PC-3 (cell line): ENCODE measurements at regions not wholly inside any gene's neighbourhood (a gene's known extent, or its start where the extent isn't known, plus 50 kb on each side); places are given as distances from the start of the nearest gene placed in this dataset.

Experiments used
- ATAC-seq: fragments of 200-7000 bp; cut with Tn5 transposase; 2 replicates; pipeline ENCODE4 v1.9.1; 2020; ENCODE audit warnings: mild to moderate bottlenecking, moderate library complexity
- BruUV-seq: library from RNA; stranded (reverse); fragments of 400-500 nt; replicated peaks from 2 replicates; lab custom pipeline; 2021; lab: Mats Ljungman, UMichigan
- CTCF ChIA-PET: fragments of 300-600 bp; sonication (Branson Sonifier 250); formaldehyde crosslinking; loops from one replicate; lab custom pipeline; 2022; ENCODE audit warnings: antibody characterized with exemption; lab: Charles Lee
- POLR2A ChIA-PET: fragments of 300-600 bp; sonication (Branson Sonifier 250); formaldehyde crosslinking; loops from one replicate; lab custom pipeline; 2022; ENCODE audit warnings: antibody characterized with exemption; ENCODE audit not compliant: unreplicated experiment; lab: Charles Lee
- DNase-seq: peaks from one replicate; pipeline ENCODE4 v3.0.0-alpha.2; 2015
- H2AFZ ChIP-seq: fragments of 300-600 bp; sonication (generic); 2 replicates; pipeline ENCODE4 v1.6.0; 2016; ENCODE audit warnings: antibody characterized with exemption, low read length
- H3F3A ChIP-seq: fragments of 300-600 bp; sonication (generic); one replicate; pipeline ENCODE4 v1.6.0; 2017; ENCODE audit warnings: antibody characterized with exemption, low read length, control low read depth, mild to moderate bottlenecking; ENCODE audit not compliant: unreplicated experiment
- H3K27ac ChIP-seq: fragments of 300-600 bp; sonication (generic); 2 replicates; pipeline ENCODE4 v1.5.1; 2016; ENCODE audit warnings: mild to moderate bottlenecking, low read length
- H3K27me3 ChIP-seq: fragments of 300-600 bp; sonication (generic); 2 replicates; pipeline ENCODE4 v1.6.1; 2016; ENCODE audit warnings: low read length, mixed read lengths
- H3K36me3 ChIP-seq: fragments of 300-600 bp; sonication (generic); 2 replicates; pipeline ENCODE4 v1.6.1; 2016; ENCODE audit warnings: low read depth, mixed run types, low read length, mixed read lengths
- H3K4me1 ChIP-seq: fragments of 300-600 bp; sonication (generic); 2 replicates; pipeline ENCODE4 v1.5.1; 2016; ENCODE audit warnings: low read length; ENCODE audit not compliant: insufficient read depth
- H3K4me2 ChIP-seq: fragments of 300-600 bp; sonication (generic); 2 replicates; pipeline ENCODE4 v1.6.0; 2016; ENCODE audit warnings: low read length
- H3K4me3 ChIP-seq: fragments of 300-600 bp; sonication (generic); 2 replicates; pipeline ENCODE4 v1.5.1; 2016; ENCODE audit warnings: mild to moderate bottlenecking, low read length, mixed read lengths
- H3K79me2 ChIP-seq: fragments of 300-600 bp; sonication (generic); 2 replicates; pipeline ENCODE4 v1.6.1; 2017; ENCODE audit warnings: low read length, mixed read lengths
- H3K9ac ChIP-seq: fragments of 300-600 bp; sonication (generic); 2 replicates; pipeline ENCODE4 v1.6.0; 2016; ENCODE audit warnings: mild to moderate bottlenecking, low read length
- H3K9me2 ChIP-seq: fragments of 300-600 bp; sonication (generic); replicated peaks from 2 replicates; pipeline ENCODE4 v1.6.1; 2016; ENCODE audit warnings: mixed run types, low read length, mixed read lengths
- H3K9me3 ChIP-seq: fragments of 300-600 bp; sonication (generic); 2 replicates; pipeline ENCODE4 v1.6.1; 2016; ENCODE audit warnings: low read length, mixed read lengths
- H4K20me1 ChIP-seq: fragments of 300-600 bp; sonication (generic); 2 replicates; pipeline ENCODE4 v1.6.1; 2016; ENCODE audit warnings: low read length, mixed read lengths
- EZH2 ChIP-seq: fragments of 300-600 bp; sonication (generic); IDR thresholded peaks from one replicate; pipeline ENCODE4 v1.6.1; 2017; ENCODE audit warnings: antibody characterized with exemption, mild to moderate bottlenecking, low read length; ENCODE audit not compliant: unreplicated experiment
- EZH2phosphoT487 ChIP-seq: fragments of 300-600 bp; sonication (generic); IDR thresholded peaks from 2 replicates; pipeline ENCODE4 v1.6.1; 2018; ENCODE audit warnings: mild to moderate bottlenecking, antibody characterized with exemption, low read length, borderline replicate concordance
- intact Hi-C: fragments of 100-400 bp; cut with micrococcal nuclease; formaldehyde crosslinking; loops from 2 replicates; pipeline ENCODE4 v1.9.0; 2023
- TF ChIP-seq, protein P1 (sequence below): fragments of 300-600 bp; sonication (generic); conservative IDR thresholded peaks from 2 replicates; pipeline ENCODE4 v1.5.1; 2017; ENCODE audit warnings: antibody characterized with exemption, low read depth, mild to moderate bottlenecking, low read length

- H2AFZ ChIP-seq = no peak overlapping the region
- POLR2A ChIA-PET = no interaction called here
Measured at GRCh38 chr3:43959498-43960447, 269.0 kb downstream of the ABHD5 start.

DNA sequence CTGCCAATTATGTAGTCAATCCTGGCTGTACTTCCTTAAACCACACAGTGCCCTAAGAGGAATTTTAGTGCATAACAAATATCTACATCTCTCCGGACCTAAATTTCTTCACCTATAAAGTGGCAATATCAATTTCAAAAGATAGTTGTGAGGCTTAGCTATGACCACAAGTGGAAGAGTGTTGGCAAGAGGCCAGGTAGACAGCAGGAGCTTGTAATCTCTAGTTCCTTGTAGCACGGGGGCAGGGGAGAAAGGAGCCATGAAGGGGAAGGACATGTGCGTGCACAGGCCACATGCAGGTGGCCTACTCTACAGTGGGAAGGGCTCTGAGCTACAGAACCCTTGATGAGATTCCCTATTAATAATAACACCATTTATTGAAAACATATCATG lies 269.7 kb downstream of the ABHD5 start:
- POLR2A ChIA-PET = no interaction called here
- Histone ChIP-seq H3K4me2 (no peak overlapping the region), H3K27me3 (no peaks in the 10 kb centered on the region), H3K9me3 (no peaks in the 10 kb centered on the region), H3K27ac (no peak overlapping the region), H3K36me3 (no peaks in the 10 kb centered on the region), H3K9ac (no peak overlapping the region), H4K20me1 (no peaks in the 10 kb centered on the region), H3F3A (no peaks in the 10 kb centered on the region), H3K4me3 (no peak overlapping the region), H3K79me2 (no peaks in the 10 kb centered on the region), H3K4me1 (no peaks in the 10 kb centered on the region), H2AFZ (no peak overlapping the region), H3K9me2 (0 out of 2 replicates have a peak, but pooled peaks cover under 1% of the 10 kb centered on the region)
- TF ChIP-seq, protein P1, sequence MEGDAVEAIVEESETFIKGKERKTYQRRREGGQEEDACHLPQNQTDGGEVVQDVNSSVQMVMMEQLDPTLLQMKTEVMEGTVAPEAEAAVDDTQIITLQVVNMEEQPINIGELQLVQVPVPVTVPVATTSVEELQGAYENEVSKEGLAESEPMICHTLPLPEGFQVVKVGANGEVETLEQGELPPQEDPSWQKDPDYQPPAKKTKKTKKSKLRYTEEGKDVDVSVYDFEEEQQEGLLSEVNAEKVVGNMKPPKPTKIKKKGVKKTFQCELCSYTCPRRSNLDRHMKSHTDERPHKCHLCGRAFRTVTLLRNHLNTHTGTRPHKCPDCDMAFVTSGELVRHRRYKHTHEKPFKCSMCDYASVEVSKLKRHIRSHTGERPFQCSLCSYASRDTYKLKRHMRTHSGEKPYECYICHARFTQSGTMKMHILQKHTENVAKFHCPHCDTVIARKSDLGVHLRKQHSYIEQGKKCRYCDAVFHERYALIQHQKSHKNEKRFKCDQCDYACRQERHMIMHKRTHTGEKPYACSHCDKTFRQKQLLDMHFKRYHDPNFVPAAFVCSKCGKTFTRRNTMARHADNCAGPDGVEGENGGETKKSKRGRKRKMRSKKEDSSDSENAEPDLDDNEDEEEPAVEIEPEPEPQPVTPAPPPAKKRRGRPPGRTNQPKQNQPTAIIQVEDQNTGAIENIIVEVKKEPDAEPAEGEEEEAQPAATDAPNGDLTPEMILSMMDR = no peak
- TF ChIP-seq EZH2 (no peak), EZH2phosphoT487 (no peak)
- intact Hi-C loops = no loop called here
- BruUV-seq = no TSS peak
- CTCF ChIA-PET = no interaction called here
- DNase-seq (peak; percentile 15), ATAC-seq (no peak)

More at GRCh38 chr3:43959498-43960447, 269.0 kb downstream of the ABHD5 start:
- intact Hi-C loops = loop anchor here (10.0 kb wide), 1 partner anchor 85 kb away; no protein-coding TSS in a partner anchor
- Histone ChIP-seq H3K36me3 (no peaks in the 10 kb centered on the region), H3K79me2 (no peaks in the 10 kb centered on the region), H3K27ac (no peak overlapping the region), H4K20me1 (no peaks in the 10 kb centered on the region), H3K9me2 (0 out of 2 replicates have a peak, but pooled peaks cover 3% of the 10 kb centered on the region), H3K9ac (no peak overlapping the region), H3F3A (no peaks in the 10 kb centered on the region), H3K4me2 (no peak overlapping the region), H3K4me1 (no peaks in the 10 kb centered on the region), H3K9me3 (no peaks in the 10 kb centered on the region), H3K4me3 (no peak overlapping the region), H3K27me3 (no peaks in the 10 kb centered on the region)
- DNase-seq = no peak
- CTCF ChIA-PET = no interaction called here
- TF ChIP-seq EZH2 = no peak
- TF ChIP-seq, protein P1 = no peak
- TF ChIP-seq EZH2phosphoT487 = no peak
- no peak for ATAC-seq
- BruUV-seq = no TSS peak

DNA sequence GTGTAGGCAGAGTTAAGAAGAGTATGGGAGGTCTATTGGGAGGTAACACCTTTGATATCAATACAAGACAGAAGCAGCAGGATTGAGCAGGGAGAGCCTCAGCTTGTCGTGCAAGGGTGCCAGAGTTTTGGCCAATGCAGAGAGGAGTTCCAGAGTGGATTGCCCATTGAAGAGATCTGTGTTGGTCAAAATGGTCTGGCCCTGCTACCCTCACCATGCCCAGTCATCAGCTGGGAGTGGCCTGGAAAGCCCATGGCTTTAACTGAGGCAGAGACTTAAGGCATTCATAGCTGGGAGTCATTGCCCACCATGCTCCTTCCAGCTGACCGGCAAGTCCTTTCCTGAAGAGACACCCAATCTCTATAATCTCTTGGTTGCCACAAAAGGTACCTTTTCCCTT lies 271.3 kb downstream of the ABHD5 start:
- intact Hi-C loops = no loop called here
- CTCF ChIA-PET = no interaction called here
- ATAC-seq (no peak), DNase-seq (no peak)
- BruUV-seq = no TSS peak
- H4K20me1 ChIP-seq = no peaks in the 10 kb centered on the region
- no peak overlapping the region for H3K4me3 ChIP-seq
- no peak overlapping the region for H3K27ac ChIP-seq
- POLR2A ChIA-PET = no interaction called here
- H3K9ac ChIP-seq = no peak overlapping the region
- TF ChIP-seq EZH2phosphoT487 = no peak
- TF ChIP-seq, protein P1 = no peak
- no peak for TF ChIP-seq EZH2
- H3K4me1 ChIP-seq = no peaks in the 10 kb centered on the region
- no peaks in the 10 kb centered on the region for H3K9me2 ChIP-seq
- no peaks in the 10 kb centered on the region for H3K9me3 ChIP-seq
- H3K4me2 ChIP-seq = no peak overlapping the region
- H3K36me3 ChIP-seq = no peaks in the 10 kb centered on the region
- no peaks in the 10 kb centered on the region for H3K79me2 ChIP-seq
- H3F3A ChIP-seq = no peaks in the 10 kb centered on the region
- no peak overlapping the region for H2AFZ ChIP-seq
- H3K27me3 ChIP-seq = no peaks in the 10 kb centered on the region
